OCI-LY1 (cell line): ENCODE measurements at regions not wholly inside any gene's neighbourhood (a gene's known extent, or its start where the extent isn't known, plus 50 kb on each side); places are given as distances from the start of the nearest gene placed in this dataset.

ENCODE experiments used
- CTCF ChIP-seq: fragments of 200-600 bp; sonication (generic), shearing (Covaris generic); IDR thresholded peaks from 2 replicates; pipeline ENCODE4 v1.5.1; 2017; ENCODE audit warnings: mild to moderate bottlenecking, antibody characterized with exemption, low read length, moderate library complexity, mixed read lengths
- EZH2 ChIP-seq: fragments of 200-600 bp; sonication (generic), shearing (Covaris generic); IDR thresholded peaks from 2 replicates; pipeline ENCODE4 v1.8.0; 2017; ENCODE audit warnings: borderline replicate concordance, mixed run types, mild to moderate bottlenecking, antibody characterized with exemption, low read length, moderate library complexity, mixed read lengths

- no peak for TF ChIP-seq CTCF
- TF ChIP-seq EZH2: no peak
Observed at GRCh38 chr14:23894362-23895052, 59.1 kb upstream of the DHRS4 start.
